ENCODE measurements at regions not wholly inside any gene's neighbourhood (a gene's known extent, or its start where the extent isn't known, plus 50 kb on each side); places are given as distances from the start of the nearest gene placed in this dataset.
A peak's percentile ranks its signal among the peaks of the same experiment; 100 is the strongest.

- no peak overlapping the region for H3K27ac ChIP-seq (ENCODE audit: low read depth in 2 of 2, low read length in 2 of 2)
- H3K27me3 ChIP-seq (ENCODE audit: control insufficient read depth, insufficient read depth, low read length): no peaks in the 10 kb centered on the region
- no peak for TF ChIP-seq CTCF (IDR thresholded peaks at IDR 0.05; ENCODE audit: borderline replicate concordance, extremely low read depth, insufficient read depth)
- no peaks in the 10 kb centered on the region for H3K9me3 ChIP-seq (ENCODE audit: control insufficient read depth in 2 of 3, insufficient read depth in 1 of 3, low read length in 3 of 3)
- H3K4me3 ChIP-seq (ENCODE audit: low read length in 3 of 3): no peak overlapping the region
- DNase-seq (no peak), FAIRE-seq (no peak)
- intact Hi-C loops (cut with DNase I): no loop called here
- peaks cover 0 to 9% (median 2%) of the 10 kb centered on the region in 3 donors for H3K4me1 ChIP-seq (ENCODE audit: control insufficient read depth in 2 of 3, insufficient read depth in 2 of 3, low read depth in 1 of 3, low read length in 3 of 3)
- no peak overlapping the region for H3K9ac ChIP-seq (ENCODE audit: low read length in 3 of 3)
- H3K36me3 ChIP-seq (ENCODE audit: control insufficient read depth in 2 of 3, insufficient read depth in 3 of 3, low read length in 3 of 3): no peaks in the 10 kb centered on the region
Measured at GRCh38 chr12:124658806-124659402, 91.5 kb upstream of the NCOR2 start.

GRCh38 chr12:124658302-124658701, 90.9 kb upstream of the NCOR2 start:
- H3K4me1 ChIP-seq (ENCODE audit: control insufficient read depth in 2 of 3, insufficient read depth in 2 of 3, low read depth in 1 of 3, low read length in 3 of 3): peaks cover 0 to 11% (median 2%) of the 10 kb centered on the region in 3 donors
- TF ChIP-seq CTCF (IDR thresholded peaks at IDR 0.05; ENCODE audit: borderline replicate concordance, extremely low read depth, insufficient read depth): no peak
- no peak overlapping the region for H3K4me3 ChIP-seq (ENCODE audit: low read length in 3 of 3)
- H3K9ac ChIP-seq (ENCODE audit: low read length in 3 of 3): no peak overlapping the region
- H3K36me3 ChIP-seq (ENCODE audit: control insufficient read depth in 2 of 3, insufficient read depth in 3 of 3, low read length in 3 of 3): no peaks in the 10 kb centered on the region
- intact Hi-C loops (cut with DNase I): no loop called here
- no peaks in the 10 kb centered on the region for H3K27me3 ChIP-seq (ENCODE audit: control insufficient read depth, insufficient read depth, low read length)
- FAIRE-seq (no peak), DNase-seq (peak in 1 of 5 donors; percentile 57)
- H3K9me3 ChIP-seq (ENCODE audit: control insufficient read depth in 2 of 3, insufficient read depth in 1 of 3, low read length in 3 of 3): no peaks in the 10 kb centered on the region
- no peak overlapping the region for H3K27ac ChIP-seq (ENCODE audit: low read depth in 2 of 2, low read length in 2 of 2)

GRCh38 chr12:124656947-124657434, 89.6 kb upstream of the NCOR2 start:
- no peak for TF ChIP-seq CTCF (IDR thresholded peaks at IDR 0.05; ENCODE audit: borderline replicate concordance, extremely low read depth, insufficient read depth)
- peaks cover 0 to 12% (median 2%) of the 10 kb centered on the region in 3 donors for H3K4me1 ChIP-seq (ENCODE audit: control insufficient read depth in 2 of 3, insufficient read depth in 2 of 3, low read depth in 1 of 3, low read length in 3 of 3)
- no peak for FAIRE-seq
- H3K4me3 ChIP-seq (ENCODE audit: low read length in 3 of 3): no peak overlapping the region
- no peaks in the 10 kb centered on the region for H3K9me3 ChIP-seq (ENCODE audit: control insufficient read depth in 2 of 3, insufficient read depth in 1 of 3, low read length in 3 of 3)
- no peak overlapping the region for H3K9ac ChIP-seq (ENCODE audit: low read length in 3 of 3)
- H3K27me3 ChIP-seq (ENCODE audit: control insufficient read depth, insufficient read depth, low read length): no peaks in the 10 kb centered on the region
- intact Hi-C loops (cut with DNase I): no loop called here
- DNase-seq: no peak
- no peak overlapping the region for H3K27ac ChIP-seq (ENCODE audit: low read depth in 2 of 2, low read length in 2 of 2)
- H3K36me3 ChIP-seq (ENCODE audit: control insufficient read depth in 2 of 3, insufficient read depth in 3 of 3, low read length in 3 of 3): no peaks in the 10 kb centered on the region

Data from kidney (tissue), 13 donors.